Keratinocyte (primary cell): ENCODE measurements at regions not wholly inside any gene's neighbourhood (a gene's known extent, or its start where the extent isn't known, plus 50 kb on each side); places are given as distances from the start of the nearest gene placed in this dataset.

ENCODE experiments used
- DNase-seq: peaks from one replicate; pipeline ENCODE4 v3.0.0-alpha.2; 2011; ENCODE audit warnings: low read depth, missing footprints, low spot score
- FAIRE-seq: peaks from 2 replicates; lab custom pipeline; 2011; peaks lifted over from hg19 to GRCh38; lab: Jason Lieb, UNC
- H2AFZ ChIP-seq: 2 replicates; pipeline ENCODE4 v1.6.0; 2012; ENCODE audit warnings: low read length, control low read depth, inconsistent platforms; ENCODE audit not compliant: control insufficient read depth
- H3K27ac ChIP-seq: 2 replicates; pipeline ENCODE4 v1.5.1; 2011; ENCODE audit warnings: low read length; ENCODE audit not compliant: control insufficient read depth, insufficient read depth
- H3K27me3 ChIP-seq: 3 replicates; pipeline ENCODE4 v1.6.0; 2011; ENCODE audit warnings: low read length; ENCODE audit not compliant: control insufficient read depth, insufficient read depth; ENCODE audit errors: extremely low read depth
- H3K36me3 ChIP-seq, 2 experiments: 2 replicates in 1 of 2; 3 replicates in 1 of 2; pipeline ENCODE4 v1.5.1; 2011; ENCODE audit warnings: low read length in 2 of 2, mild to moderate bottlenecking in 1 of 2; ENCODE audit not compliant: control insufficient read depth in 2 of 2, insufficient read depth in 2 of 2; ENCODE audit errors: extremely low read depth in 1 of 2
- H3K4me1 ChIP-seq: 3 replicates; pipeline ENCODE4 v1.5.1; 2011; ENCODE audit warnings: low read length; ENCODE audit not compliant: control insufficient read depth, insufficient read depth; ENCODE audit errors: extremely low read depth
- H3K4me2 ChIP-seq: 3 replicates; pipeline ENCODE4 v1.6.0; 2011; ENCODE audit warnings: low read depth, low read length; ENCODE audit not compliant: control insufficient read depth, insufficient read depth; ENCODE audit errors: extremely low read depth
- H3K4me3 ChIP-seq, 3 experiments: fragments of 200-600 bp in 1 of 3; sonication (generic) in 1 of 3; 2 replicates in 2 of 3; 3 replicates in 1 of 3; pipeline ENCODE4 v1.5.1; 2011 to 2016; ENCODE audit warnings: low read length in 3 of 3, mild to moderate bottlenecking in 3 of 3, control low read depth in 2 of 3, inconsistent platforms in 1 of 3, low read depth in 1 of 3, mixed read lengths in 1 of 3, mixed run types in 1 of 3, moderate library complexity in 1 of 3; ENCODE audit not compliant: control insufficient read depth in 2 of 3, insufficient read depth in 2 of 3; ENCODE audit errors: extremely low read depth in 1 of 3
- H3K79me2 ChIP-seq: 2 replicates; pipeline ENCODE4 v1.6.0; 2012; ENCODE audit warnings: low read length; ENCODE audit not compliant: control insufficient read depth, insufficient read depth
- H3K9ac ChIP-seq: 3 replicates; pipeline ENCODE4 v1.6.0; 2011; ENCODE audit warnings: low read length; ENCODE audit not compliant: control insufficient read depth, insufficient read depth; ENCODE audit errors: extremely low read depth
- H3K9me1 ChIP-seq: 3 replicates; pipeline ENCODE4 v1.6.0; 2011; ENCODE audit warnings: low read length; ENCODE audit not compliant: control insufficient read depth, insufficient read depth; ENCODE audit errors: extremely low read depth
- H3K9me3 ChIP-seq: 2 replicates; pipeline ENCODE4 v1.5.1; 2012; ENCODE audit warnings: low read depth, low read length; ENCODE audit not compliant: control insufficient read depth
- H4K20me1 ChIP-seq: 3 replicates; pipeline ENCODE4 v1.6.0; 2011; ENCODE audit warnings: low read length; ENCODE audit not compliant: control insufficient read depth, insufficient read depth; ENCODE audit errors: extremely low read depth
- CTCF ChIP-seq, 3 experiments: IDR thresholded peaks in 1 of 3; conservative IDR thresholded peaks in 1 of 3; optimal IDR thresholded peaks in 1 of 3; 2 replicates in 2 of 3; 3 replicates in 1 of 3; pipeline versions ENCODE3 to v1.5.1; 2011; ENCODE audit warnings: low read length in 3 of 3, mild to moderate bottlenecking in 3 of 3, moderate library complexity in 2 of 3, control low read depth in 1 of 3, inconsistent platforms in 1 of 3; ENCODE audit not compliant: insufficient read depth in 2 of 3; ENCODE audit errors: extremely low read depth in 1 of 3
- EZH2 ChIP-seq: IDR thresholded peaks from one replicate; pipeline ENCODE4 v1.6.1; 2012; ENCODE audit warnings: inconsistent platforms, mild to moderate bottlenecking, low read length, moderate library complexity
- dilution Hi-C: fragments of 300-500 bp; cut with MboI; formaldehyde crosslinking; loops from one replicate; pipeline ENCODE4 v1.7.0; 2020; ENCODE audit warnings: low sequenced_read_pairs; ENCODE audit not compliant: extremely low pct_ligation_motif_present

GRCh38 chr10:78212786-78213175 lies 179.1 kb downstream of the RPS24 start:
- no peaks in the 10 kb centered on the region for H3K36me3 ChIP-seq
- no peaks in the 10 kb centered on the region for H3K9me3 ChIP-seq
- H3K4me1 ChIP-seq, result no peaks in the 10 kb centered on the region
- H4K20me1 ChIP-seq, result no peaks in the 10 kb centered on the region
- no peaks in the 10 kb centered on the region for H3K9me1 ChIP-seq
- no peak overlapping the region for H3K9ac ChIP-seq
- FAIRE-seq (no peak), DNase-seq (no peak)
- H3K4me3 ChIP-seq, result no peak overlapping the region
- H3K27me3 ChIP-seq, result peaks cover 25% of the 10 kb centered on the region
- H2AFZ ChIP-seq, result no peak overlapping the region
- dilution Hi-C loops, result no loop called here
- TF ChIP-seq CTCF (optimal IDR thresholded peaks at IDR 0.05 in 1 of 3, IDR thresholded peaks at IDR 0.05 in 1 of 3, conservative IDR thresholded peaks at IDR 0.05 in 1 of 3; ENCODE audit: extremely low read depth in 1 of 3, insufficient read depth in 2 of 3, low read length in 3 of 3) (no peak), EZH2 (no peak)
- H3K27ac ChIP-seq, result no peak overlapping the region
- H3K79me2 ChIP-seq, result no peaks in the 10 kb centered on the region
- no peak overlapping the region for H3K4me2 ChIP-seq

GRCh38 chr10:78214955-78215354 lies 181.3 kb downstream of the RPS24 start:
- dilution Hi-C loops, result no loop called here
- H3K9me3 ChIP-seq, result no peaks in the 10 kb centered on the region
- TF ChIP-seq CTCF (optimal IDR thresholded peaks at IDR 0.05 in 1 of 3, IDR thresholded peaks at IDR 0.05 in 1 of 3, conservative IDR thresholded peaks at IDR 0.05 in 1 of 3; ENCODE audit: extremely low read depth in 1 of 3, insufficient read depth in 2 of 3, low read length in 3 of 3), result no peak
- TF ChIP-seq EZH2, result no peak
- H3K79me2 ChIP-seq, result no peaks in the 10 kb centered on the region
- FAIRE-seq, result no peak
- no peaks in the 10 kb centered on the region for H4K20me1 ChIP-seq
- H2AFZ ChIP-seq, result no peak overlapping the region
- peaks cover 25% of the 10 kb centered on the region for H3K27me3 ChIP-seq
- H3K9me1 ChIP-seq, result no peaks in the 10 kb centered on the region
- H3K36me3 ChIP-seq, result no peaks in the 10 kb centered on the region
- H3K9ac ChIP-seq, result no peak overlapping the region
- DNase-seq, result no peak
- no peaks in the 10 kb centered on the region for H3K4me1 ChIP-seq
- H3K4me2 ChIP-seq, result no peak overlapping the region
- H3K4me3 ChIP-seq, result no peak overlapping the region
- H3K27ac ChIP-seq, result no peak overlapping the region
